Spleen (tissue), 7 donors: ENCODE measurements at regions not wholly inside any gene's neighbourhood (a gene's known extent, or its start where the extent isn't known, plus 50 kb on each side); places are given as distances from the start of the nearest gene placed in this dataset.

Experiments used
- CTCF ChIP-seq, 11 experiments: fragments of 200-600 bp in 7 of 11; fragments of 450-650 bp in 4 of 11; sonication (generic) in 4 of 11; IDR thresholded peaks in 8 of 11; conservative IDR thresholded peaks in 3 of 11; 1 replicate in 7 of 11; 2 replicates in 4 of 11; pipeline versions ENCODE4 v1.4.0 to v1.8.0; 2016 to 2021; ENCODE audit warnings: antibody characterized with exemption in 11 of 11, inconsistent platforms in 4 of 11, mild to moderate bottlenecking in 1 of 11
- POLR2AphosphoS5 ChIP-seq, 3 donors: sonication (generic); formaldehyde crosslinking; IDR thresholded peaks; one replicate each; pipeline ENCODE4 v1.5.1; 2017; ENCODE audit warnings: antibody characterized with exemption in 3 of 3
- donor health status: DM: no; HTN: no; CAD: no; lungs with moderate emphysema.
- donor health status: DM: no; HTN: no; CAD: no.
- donor health status: DM: no; HTN: no; CAD: no.

- no peak for TF ChIP-seq CTCF (IDR thresholded peaks at IDR 0.05 in 8 of 11, conservative IDR thresholded peaks at IDR 0.05 in 3 of 11)
- no peak for TF ChIP-seq POLR2AphosphoS5 (IDR thresholded peaks at IDR 0.05)
Measured at GRCh38 chr9:135240222-135240621, 152.8 kb downstream of the OLFM1 start.
